Activated CD4-positive, alpha-beta memory T cell treated with anti-CD3 and anti-CD28 coated beads, Interleukin-2, amount 10 ng/mL, durations not matched to agents 7 days and 5 days (primary cell): ENCODE measurements at regions not wholly inside any gene's neighbourhood (a gene's known extent, or its start where the extent isn't known, plus 50 kb on each side); places are given as distances from the start of the nearest gene placed in this dataset.

ENCODE experiments used
- CTCF ChIA-PET: fragments of 350-600 bp; sonication (Branson Sonifier 250); formaldehyde crosslinking; loops from one replicate; lab custom pipeline; 2021; ENCODE audit warnings: antibody characterized with exemption, inconsistent platforms; lab: Charles Lee
- POLR2A ChIA-PET: fragments of 350-600 bp; sonication (Branson Sonifier 250); formaldehyde crosslinking; loops from one replicate; lab custom pipeline; 2021; ENCODE audit warnings: antibody characterized with exemption; lab: Charles Lee
- DNase-seq: peaks from one replicate; pipeline ENCODE4 v3.0.0-alpha.2; 2020
- H3K27ac Mint-ChIP-seq: one replicate; pipeline ENCODE4 v1.8.0; 2021; ENCODE audit warnings: mild to moderate bottlenecking, mixed read lengths
- H3K27me3 Mint-ChIP-seq: one replicate; pipeline ENCODE4 v1.8.0; 2021; ENCODE audit warnings: mixed read lengths
- H3K36me3 Mint-ChIP-seq: one replicate; pipeline ENCODE4 v1.8.0; 2021; ENCODE audit warnings: low read depth, mixed read lengths
- H3K4me1 Mint-ChIP-seq: one replicate; pipeline ENCODE4 v1.8.0; 2021; ENCODE audit warnings: mixed read lengths
- H3K4me3 Mint-ChIP-seq: one replicate; pipeline ENCODE4 v1.8.0; 2021; ENCODE audit warnings: mild to moderate bottlenecking, mixed read lengths
- H3K9me3 Mint-ChIP-seq: one replicate; pipeline ENCODE4 v1.8.0; 2021; ENCODE audit warnings: mixed read lengths

- no peak overlapping the region for H3K27ac Mint-ChIP-seq
- DNase-seq = no peak
- no peaks in the 10 kb centered on the region for H3K4me1 Mint-ChIP-seq
- CTCF ChIA-PET = no interaction called here
- H3K36me3 Mint-ChIP-seq = no peaks in the 10 kb centered on the region
- no peaks in the 10 kb centered on the region for H3K27me3 Mint-ChIP-seq
- POLR2A ChIA-PET = no interaction called here
- peaks cover 2% of the 10 kb centered on the region for H3K9me3 Mint-ChIP-seq
- no peak overlapping the region for H3K4me3 Mint-ChIP-seq
These were observed 588.5 kb downstream of the TNS3 start for GRCh38 chr7:46993396-46993795.

- H3K36me3 Mint-ChIP-seq = no peaks in the 10 kb centered on the region
- H3K27me3 Mint-ChIP-seq = no peaks in the 10 kb centered on the region
- H3K4me3 Mint-ChIP-seq = no peak overlapping the region
- CTCF ChIA-PET = no interaction called here
- H3K27ac Mint-ChIP-seq = no peak overlapping the region
- peaks cover 2% of the 10 kb centered on the region for H3K9me3 Mint-ChIP-seq
- no peaks in the 10 kb centered on the region for H3K4me1 Mint-ChIP-seq
- POLR2A ChIA-PET = no interaction called here
- DNase-seq = no peak
These were observed 591.1 kb downstream of the TNS3 start for GRCh38 chr7:46990761-46991160.

GRCh38 chr7:46989247-46989646, 592.7 kb downstream of the TNS3 start:
- ChIA-PET CTCF (no interaction called here), POLR2A (no interaction called here)
- DNase-seq = no peak
- Mint-ChIP-seq H3K36me3 (no peaks in the 10 kb centered on the region), H3K27me3 (no peaks in the 10 kb centered on the region), H3K4me1 (no peaks in the 10 kb centered on the region), H3K27ac (no peak overlapping the region), H3K9me3 (peaks cover 6% of the 10 kb centered on the region), H3K4me3 (no peak overlapping the region)

- H3K36me3 Mint-ChIP-seq = no peaks in the 10 kb centered on the region
- no peak for DNase-seq
- ChIA-PET CTCF (no interaction called here), POLR2A (no interaction called here)
- H3K4me1 Mint-ChIP-seq = no peaks in the 10 kb centered on the region
- H3K4me3 Mint-ChIP-seq = no peak overlapping the region
- no peak overlapping the region for H3K27ac Mint-ChIP-seq
- peaks cover 9% of the 10 kb centered on the region for H3K9me3 Mint-ChIP-seq
- no peaks in the 10 kb centered on the region for H3K27me3 Mint-ChIP-seq
These were observed 599.0 kb downstream of the TNS3 start for GRCh38 chr7:46982928-46983327.

- no peak overlapping the region for H3K4me3 Mint-ChIP-seq
These were observed 602.5 kb downstream of the TNS3 start for GRCh38 chr7:46979439-46979838.

GRCh38 chr7:46975493-46975892, 606.4 kb downstream of the TNS3 start:
- POLR2A ChIA-PET = no interaction called here
- no peaks in the 10 kb centered on the region for H3K4me1 Mint-ChIP-seq
- H3K9me3 Mint-ChIP-seq = peaks cover 2% of the 10 kb centered on the region
- no peaks in the 10 kb centered on the region for H3K27me3 Mint-ChIP-seq
- no peaks in the 10 kb centered on the region for H3K36me3 Mint-ChIP-seq
- CTCF ChIA-PET = no interaction called here
- no peak overlapping the region for H3K4me3 Mint-ChIP-seq
- H3K27ac Mint-ChIP-seq = no peak overlapping the region
- DNase-seq = no peak

More at GRCh38 chr7:46979439-46979838, 602.5 kb downstream of the TNS3 start:
- DNase-seq = no peak
- ChIA-PET POLR2A (no interaction called here), CTCF (no interaction called here)
- no peaks in the 10 kb centered on the region for H3K27me3 Mint-ChIP-seq
- peaks cover 2% of the 10 kb centered on the region for H3K9me3 Mint-ChIP-seq
- no peaks in the 10 kb centered on the region for H3K36me3 Mint-ChIP-seq
- no peaks in the 10 kb centered on the region for H3K4me1 Mint-ChIP-seq
- no peak overlapping the region for H3K27ac Mint-ChIP-seq

- peaks cover 6% of the 10 kb centered on the region for H3K9me3 Mint-ChIP-seq
- ChIA-PET CTCF (no interaction called here), POLR2A (no interaction called here)
- no peak overlapping the region for H3K27ac Mint-ChIP-seq
- no peaks in the 10 kb centered on the region for H3K36me3 Mint-ChIP-seq
- DNase-seq = no peak
- no peaks in the 10 kb centered on the region for H3K4me1 Mint-ChIP-seq
- H3K4me3 Mint-ChIP-seq = no peak overlapping the region
- no peaks in the 10 kb centered on the region for H3K27me3 Mint-ChIP-seq
These were observed 609.7 kb downstream of the TNS3 start for GRCh38 chr7:46972205-46972604.

GRCh38 chr7:46970476-46970875, 611.4 kb downstream of the TNS3 start:
- CTCF ChIA-PET = no interaction called here
- Mint-ChIP-seq H3K9me3 (peaks cover 8% of the 10 kb centered on the region), H3K4me1 (no peaks in the 10 kb centered on the region), H3K36me3 (no peaks in the 10 kb centered on the region), H3K27me3 (no peaks in the 10 kb centered on the region), H3K27ac (no peak overlapping the region), H3K4me3 (no peak overlapping the region)
- POLR2A ChIA-PET = no interaction called here
- DNase-seq = no peak

- Mint-ChIP-seq H3K4me3 (no peak overlapping the region), H3K9me3 (peaks cover 8% of the 10 kb centered on the region)
These were observed 611.8 kb downstream of the TNS3 start for GRCh38 chr7:46970131-46970430.

GRCh38 chr7:46969303-46970130, 612.4 kb downstream of the TNS3 start:
- no peak overlapping the region for H3K4me3 Mint-ChIP-seq
- peaks cover 8% of the 10 kb centered on the region for H3K9me3 Mint-ChIP-seq
- H3K36me3 Mint-ChIP-seq = no peaks in the 10 kb centered on the region
- H3K27ac Mint-ChIP-seq = no peak overlapping the region
- no peak for DNase-seq
- H3K27me3 Mint-ChIP-seq = no peaks in the 10 kb centered on the region
- ChIA-PET CTCF (no interaction called here), POLR2A (no interaction called here)
- no peaks in the 10 kb centered on the region for H3K4me1 Mint-ChIP-seq

More at GRCh38 chr7:46970131-46970430, 611.8 kb downstream of the TNS3 start:
- DNase-seq = no peak
- CTCF ChIA-PET = no interaction called here
- no peaks in the 10 kb centered on the region for H3K4me1 Mint-ChIP-seq
- no peaks in the 10 kb centered on the region for H3K36me3 Mint-ChIP-seq
- POLR2A ChIA-PET = no interaction called here
- H3K27ac Mint-ChIP-seq = no peak overlapping the region
- H3K27me3 Mint-ChIP-seq = no peaks in the 10 kb centered on the region

- no peak overlapping the region for H3K27ac Mint-ChIP-seq
- H3K4me3 Mint-ChIP-seq = no peak overlapping the region
- no peaks in the 10 kb centered on the region for H3K4me1 Mint-ChIP-seq
- H3K9me3 Mint-ChIP-seq = peaks cover 14% of the 10 kb centered on the region
- no peaks in the 10 kb centered on the region for H3K36me3 Mint-ChIP-seq
- CTCF ChIA-PET = no interaction called here
- DNase-seq = no peak
- POLR2A ChIA-PET = no interaction called here
- H3K27me3 Mint-ChIP-seq = no peaks in the 10 kb centered on the region
These were observed 613.9 kb downstream of the TNS3 start for GRCh38 chr7:46968003-46968402.

GRCh38 chr7:46963719-46964118, 618.2 kb downstream of the TNS3 start:
- ChIA-PET POLR2A (no interaction called here), CTCF (no interaction called here)
- no peak overlapping the region for H3K27ac Mint-ChIP-seq
- H3K4me1 Mint-ChIP-seq = no peaks in the 10 kb centered on the region
- no peaks in the 10 kb centered on the region for H3K36me3 Mint-ChIP-seq
- no peak overlapping the region for H3K4me3 Mint-ChIP-seq
- no peaks in the 10 kb centered on the region for H3K27me3 Mint-ChIP-seq
- no peak for DNase-seq
- H3K9me3 Mint-ChIP-seq = peaks cover 15% of the 10 kb centered on the region

GRCh38 chr7:46960970-46961369, 620.9 kb downstream of the TNS3 start:
- Mint-ChIP-seq H3K9me3 (peaks cover 16% of the 10 kb centered on the region), H3K4me1 (no peaks in the 10 kb centered on the region), H3K36me3 (no peaks in the 10 kb centered on the region), H3K27me3 (no peaks in the 10 kb centered on the region), H3K27ac (no peak overlapping the region), H3K4me3 (no peak overlapping the region)
- ChIA-PET CTCF (no interaction called here), POLR2A (no interaction called here)
- no peak for DNase-seq

- H3K4me3 Mint-ChIP-seq = no peak overlapping the region
- H3K27ac Mint-ChIP-seq = no peak overlapping the region
- H3K27me3 Mint-ChIP-seq = no peaks in the 10 kb centered on the region
- ChIA-PET CTCF (no interaction called here), POLR2A (no interaction called here)
- no peak for DNase-seq
- no peaks in the 10 kb centered on the region for H3K36me3 Mint-ChIP-seq
- no peaks in the 10 kb centered on the region for H3K4me1 Mint-ChIP-seq
- H3K9me3 Mint-ChIP-seq = peaks cover 6% of the 10 kb centered on the region
These were observed 624.7 kb downstream of the TNS3 start for GRCh38 chr7:46957195-46957594.
